Esophagus squamous epithelium (tissue), 5 donors: ENCODE measurements at regions not wholly inside any gene's neighbourhood (a gene's known extent, or its start where the extent isn't known, plus 50 kb on each side); places are given as distances from the start of the nearest gene placed in this dataset.

Source experiments
- DNase-seq: peaks from one replicate; lab custom pipeline; 2025; lab: John Stamatoyannopoulos, UW
- H3K27ac ChIP-seq, 4 donors: fragments of 200-600 bp; sonication (generic); one replicate each; pipeline ENCODE4 v1.5.1; 2016 to 2019; ENCODE audit warnings: mild to moderate bottlenecking in 1 of 4
- H3K27me3 ChIP-seq, 4 donors: fragments of 200-600 bp; sonication (generic); 1 replicate in 3 of 4; 2 replicates in 1 of 4; pipeline versions ENCODE4 v1.5.1 to v1.6.0; 2017 to 2021; ENCODE audit warnings: antibody characterized with exemption in 1 of 4
- H3K36me3 ChIP-seq, 3 donors: fragments of 200-600 bp; sonication (generic); one replicate each; pipeline ENCODE4 v1.5.1; 2016 to 2019
- H3K4me1 ChIP-seq, 3 donors: fragments of 200-600 bp; sonication (generic); one replicate each; pipeline ENCODE4 v1.5.1; 2017 to 2019
- H3K4me3 ChIP-seq, 4 donors: fragments of 200-600 bp; sonication (generic); 1 replicate in 3 of 4; 2 replicates in 1 of 4; pipeline ENCODE4 v1.5.1; 2016 to 2019; ENCODE audit warnings: mild to moderate bottlenecking in 2 of 4, moderate library complexity in 1 of 4
- H3K9me3 ChIP-seq, 3 donors: fragments of 200-600 bp; sonication (generic); one replicate each; pipeline ENCODE4 v1.5.1; 2016 to 2019
- CTCF ChIP-seq, 6 experiments: fragments of 450-650 bp in 4 of 6; fragments of 200-600 bp in 2 of 6; sonication (generic) in 2 of 6; IDR thresholded peaks; one replicate each; pipeline ENCODE4 v1.5.1; 2016 to 2019; ENCODE audit warnings: antibody characterized with exemption in 6 of 6, mild to moderate bottlenecking in 4 of 6, moderate library complexity in 4 of 6
- POLR2A ChIP-seq, 4 donors: fragments of 450-650 bp; IDR thresholded peaks; one replicate each; pipeline ENCODE4 v1.6.1; 2017; ENCODE audit warnings: antibody characterized with exemption in 4 of 4, mild to moderate bottlenecking in 4 of 4, moderate library complexity in 3 of 4
- WGBS, 2 donors: methylation state at CpG; one replicate each; pipeline ENCODE4 v1.1.5; 2018; 5-methylcytosine and 5-hydroxymethylcytosine counted together
- intact Hi-C: fragments of 100-400 bp; cut with DNase I; formaldehyde crosslinking; loops from one replicate; pipeline ENCODE4 v1.15.0; 2022
- donor health status: DM: yes; HTN: yes; CAD: no.

GRCh38 chr9:3773362-3774060, 247.7 kb upstream of the RFX3 start:
- intact Hi-C loops, result no loop called here
- no peaks in the 10 kb centered on the region for H3K4me1 ChIP-seq
- no peak for DNase-seq
- H3K36me3 ChIP-seq, result no peaks in the 10 kb centered on the region
- no peaks in the 10 kb centered on the region for H3K27me3 ChIP-seq
- WGBS, 2 donors, result 81 to 85% methylated on average over 4 to 6 of the region's 6 CpGs
- no peak overlapping the region for H3K27ac ChIP-seq
- H3K9me3 ChIP-seq, result no peaks in the 10 kb centered on the region
- no peak overlapping the region for H3K4me3 ChIP-seq
- TF ChIP-seq CTCF (IDR thresholded peaks at IDR 0.05) (no peak), POLR2A (IDR thresholded peaks at IDR 0.05) (no peak)

GRCh38 chr9:3769646-3770045, 243.8 kb upstream of the RFX3 start:
- Histone ChIP-seq H3K9me3 (no peaks in the 10 kb centered on the region), H3K36me3 (no peaks in the 10 kb centered on the region), H3K27ac (peak overlapping the region in 1 of 4 donors; percentile 56), H3K27me3 (no peaks in the 10 kb centered on the region), H3K4me3 (no peak overlapping the region), H3K4me1 (no peaks in the 10 kb centered on the region)
- no peak for TF ChIP-seq POLR2A (IDR thresholded peaks at IDR 0.05)
- no peak for TF ChIP-seq CTCF (IDR thresholded peaks at IDR 0.05)
- DNase-seq, result no peak
- 23 to 33% methylated on average over 4 of the region's 4 CpGs for WGBS, 2 donors
- intact Hi-C loops, result no loop called here

- Histone ChIP-seq H3K27me3 (no peaks in the 10 kb centered on the region), H3K4me3 (no peak overlapping the region), H3K27ac (peak overlapping the region in 1 of 4 donors; percentile 56), H3K36me3 (no peaks in the 10 kb centered on the region), H3K4me1 (no peaks in the 10 kb centered on the region), H3K9me3 (no peaks in the 10 kb centered on the region)
- WGBS, 2 donors, result 71% methylated on average over 4 to 5 of the region's 5 CpGs
- no peak for DNase-seq
- no peak for TF ChIP-seq POLR2A (IDR thresholded peaks at IDR 0.05)
- TF ChIP-seq CTCF (IDR thresholded peaks at IDR 0.05), result no peak
- intact Hi-C loops, result no loop called here
These were observed 243.1 kb upstream of the RFX3 start for GRCh38 chr9:3768712-3769457.

GRCh38 chr9:3768286-3768685, 242.5 kb upstream of the RFX3 start:
- no peaks in the 10 kb centered on the region for H3K27me3 ChIP-seq
- H3K27ac ChIP-seq, result peak overlapping the region in 1 of 4 donors; percentile 50
- no peaks in the 10 kb centered on the region for H3K4me1 ChIP-seq
- H3K36me3 ChIP-seq, result no peaks in the 10 kb centered on the region
- WGBS, 2 donors, result 63 to 83% methylated on average over 5 of the region's 5 CpGs
- no peak for DNase-seq
- H3K4me3 ChIP-seq, result no peak overlapping the region
- no peaks in the 10 kb centered on the region for H3K9me3 ChIP-seq
- intact Hi-C loops, result no loop called here
- no peak for TF ChIP-seq CTCF (IDR thresholded peaks at IDR 0.05)
- no peak for TF ChIP-seq POLR2A (IDR thresholded peaks at IDR 0.05)

GRCh38 chr9:3762076-3762475, 236.3 kb upstream of the RFX3 start:
- Histone ChIP-seq H3K9me3 (no peaks in the 10 kb centered on the region), H3K4me1 (peaks cover 5 to 28% (median 11%) of the 10 kb centered on the region in 3 donors), H3K36me3 (no peaks in the 10 kb centered on the region), H3K4me3 (no peak overlapping the region), H3K27ac (no peak overlapping the region), H3K27me3 (no peaks in the 10 kb centered on the region)
- WGBS, 2 donors, result 61 to 63% methylated on average over 3 of the region's 3 CpGs
- TF ChIP-seq POLR2A (IDR thresholded peaks at IDR 0.05) (no peak), CTCF (IDR thresholded peaks at IDR 0.05) (no peak)
- DNase-seq, result no peak
- intact Hi-C loops, result no loop called here
